Activated CD4-positive, alpha-beta T cell treated with anti-CD3 and anti-CD28 coated beads, Interleukin-10, Interleukin-2, amounts not matched to agents 100 ng/mL and 50 ng/mL, durations not matched to agents 16 hours and 8 hours (primary cell): ENCODE measurements at regions not wholly inside any gene's neighbourhood (a gene's known extent, or its start where the extent isn't known, plus 50 kb on each side); places are given as distances from the start of the nearest gene placed in this dataset.

Experiments used
- DNase-seq: peaks from one replicate; pipeline ENCODE4 v3.0.0-alpha.2; 2020

DNA sequence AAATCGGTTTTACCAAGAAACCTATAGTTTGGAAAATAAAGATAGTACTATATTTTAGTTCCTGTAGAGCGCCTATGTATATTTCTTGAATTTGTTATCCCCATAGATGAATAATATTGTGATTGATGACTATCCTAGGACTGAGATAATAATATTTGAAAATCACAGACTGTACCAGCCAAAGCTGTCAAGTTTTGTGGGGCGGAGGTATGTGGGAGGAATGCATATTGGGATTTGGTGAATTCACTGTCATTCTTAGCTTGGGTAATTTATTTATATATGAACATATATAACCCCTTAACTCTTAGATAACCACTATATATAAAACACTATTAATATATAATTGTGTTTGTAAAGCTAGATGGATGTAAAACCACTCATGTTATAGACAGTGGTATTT is 205.5 kb upstream of the ARSJ start:
- no peak for DNase-seq

DNA sequence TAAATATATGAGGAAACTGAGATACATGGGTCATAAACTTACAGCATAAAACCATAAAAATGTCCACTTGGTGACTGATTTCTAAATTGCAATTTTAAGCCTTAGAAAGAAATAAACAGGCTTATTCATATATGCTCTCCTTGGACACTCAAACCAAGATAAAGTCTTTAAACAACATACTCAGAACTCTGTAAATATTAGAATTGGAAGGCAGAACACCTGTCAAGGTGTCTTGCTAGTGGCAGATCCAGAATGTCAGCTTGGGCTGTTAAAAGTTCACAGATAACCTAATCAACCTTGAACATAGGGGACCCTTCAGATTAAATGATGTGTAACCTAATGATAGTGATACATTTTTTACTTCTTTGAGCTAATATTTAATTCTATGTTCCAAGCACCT is 208.1 kb upstream of the ARSJ start:
- DNase-seq, result no peak

- DNase-seq, result no peak
Observed at GRCh38 chr4:114191496-114191895, 212.0 kb upstream of the ARSJ start.

- no peak for DNase-seq
Observed at GRCh38 chr4:114192854-114193253, 213.4 kb upstream of the ARSJ start.

DNA sequence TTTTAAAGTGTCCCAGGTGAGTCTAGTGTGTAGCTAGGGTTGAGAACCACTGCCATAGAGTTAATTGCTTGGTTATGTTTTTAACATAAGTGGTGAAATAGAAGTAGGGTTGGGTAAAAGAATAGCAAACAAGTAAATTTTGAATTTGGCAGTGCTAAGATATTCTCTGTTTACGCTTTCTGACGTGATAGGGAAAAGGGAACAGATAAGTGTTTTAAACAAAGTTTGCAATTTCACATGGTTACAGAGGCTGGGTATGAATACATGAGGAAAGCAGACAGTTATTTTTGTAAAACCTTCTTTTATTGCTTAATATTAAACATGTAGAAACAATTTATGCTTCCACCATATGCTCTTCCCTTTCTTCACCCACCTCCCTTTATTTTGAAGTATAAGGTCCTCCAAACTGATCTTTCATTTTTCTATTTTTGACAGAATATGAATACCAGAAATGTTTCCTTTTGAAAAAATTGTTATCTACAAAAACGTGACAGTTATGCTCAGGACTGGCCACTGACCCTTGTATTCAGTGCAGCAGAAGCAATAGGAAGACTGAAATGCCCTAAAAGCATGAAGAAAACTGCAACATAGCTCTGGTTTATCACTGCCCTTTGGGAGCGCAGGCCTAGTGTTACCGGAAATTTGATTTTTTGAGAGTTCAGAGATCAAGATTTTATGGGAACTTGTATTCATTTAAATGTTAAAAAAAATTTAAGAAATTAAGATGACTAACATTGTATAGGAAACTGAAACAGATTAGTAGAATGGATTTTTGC is 214.4 kb upstream of the ARSJ start:
- DNase-seq, result no peak

- DNase-seq, result no peak
Observed at GRCh38 chr4:114196606-114197005, 217.2 kb upstream of the ARSJ start.

GRCh38 chr4:114200026-114200425 is 220.6 kb upstream of the ARSJ start:
- DNase-seq, result no peak

DNA sequence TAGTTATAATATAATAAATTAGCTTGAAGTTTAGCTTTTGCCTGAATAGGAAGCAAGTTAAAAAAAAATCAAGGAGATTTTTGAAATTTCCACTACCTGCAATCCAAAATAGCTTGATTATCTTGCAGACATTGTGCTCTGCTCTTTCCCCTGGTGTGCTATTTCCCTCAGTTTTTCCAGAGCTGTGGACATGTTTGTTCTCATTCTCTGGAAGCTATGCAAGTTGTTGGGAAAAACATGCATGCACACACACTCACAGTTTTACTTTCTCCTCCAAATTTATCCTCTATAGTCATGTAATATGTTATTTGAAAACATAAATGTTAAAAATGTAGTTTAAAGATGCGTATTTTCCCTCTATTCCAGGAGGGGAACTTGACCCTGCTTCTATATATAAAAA is 225.8 kb upstream of the ARSJ start:
- no peak for DNase-seq

- DNase-seq, result no peak
Observed at GRCh38 chr4:114208574-114209151, 229.2 kb upstream of the ARSJ start.

- no peak for DNase-seq
Observed at GRCh38 chr4:114209584-114209983, 230.1 kb upstream of the ARSJ start.

GRCh38 chr4:114211556-114211955 is 232.1 kb upstream of the ARSJ start:
- DNase-seq, result no peak

DNA sequence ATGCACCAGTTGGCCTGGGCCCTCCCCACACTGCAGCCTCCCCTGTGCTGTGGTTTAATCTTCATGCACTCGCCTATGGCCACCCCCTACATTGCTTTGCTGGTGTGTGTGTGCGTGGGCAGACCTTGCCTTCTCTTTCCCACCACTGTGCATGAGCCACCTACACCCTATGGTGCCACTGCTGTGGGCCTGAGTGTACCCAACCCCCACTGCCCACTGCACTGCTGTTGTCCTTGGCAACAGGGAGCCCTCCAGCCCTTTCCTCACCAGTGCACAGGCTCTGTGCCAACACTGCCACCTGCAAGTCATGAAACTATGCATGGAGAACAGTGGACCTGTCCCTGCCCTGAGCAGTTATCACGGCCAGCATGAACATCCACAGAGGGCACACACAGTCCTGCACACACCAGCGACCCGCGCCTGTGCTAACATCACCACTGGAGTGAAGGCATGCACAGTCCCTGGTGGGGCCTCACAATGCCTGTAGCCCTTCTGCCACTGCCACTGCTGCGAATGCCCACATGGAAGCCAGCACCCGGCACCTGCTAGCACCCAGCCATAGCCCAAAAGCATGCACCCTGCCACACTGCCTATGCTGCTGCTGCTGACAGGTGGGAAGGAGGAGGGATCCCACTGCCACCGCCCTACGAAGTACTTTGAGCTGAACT is 237.8 kb upstream of the ARSJ start:
- no peak for DNase-seq

GRCh38 chr4:114223580-114223979 is 244.1 kb upstream of the ARSJ start:
- no peak for DNase-seq

- no peak for DNase-seq
Observed at GRCh38 chr4:114225436-114225835, 246.0 kb upstream of the ARSJ start.

DNA sequence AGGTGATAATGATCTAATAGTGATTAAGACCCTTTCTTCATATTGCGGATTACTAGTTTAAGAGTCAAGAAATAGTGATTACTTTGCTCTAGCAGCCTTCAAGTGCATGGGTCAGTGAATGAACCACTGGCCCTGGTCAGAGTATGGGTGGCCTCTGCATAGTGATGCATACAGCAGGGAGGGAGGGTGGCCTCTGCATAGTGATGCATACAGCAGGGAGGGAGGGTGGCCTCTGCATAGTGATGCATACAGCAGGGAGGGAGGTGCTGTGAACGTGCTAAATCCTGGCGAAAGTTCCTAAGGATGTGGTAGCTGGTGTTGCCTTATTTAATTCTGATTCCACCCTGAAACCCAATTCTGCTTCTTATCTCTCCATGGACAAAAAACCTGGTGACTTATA is 246.7 kb upstream of the ARSJ start:
- DNase-seq, result no peak

GRCh38 chr4:114226968-114227760 is 247.7 kb upstream of the ARSJ start:
- no peak for DNase-seq

DNA sequence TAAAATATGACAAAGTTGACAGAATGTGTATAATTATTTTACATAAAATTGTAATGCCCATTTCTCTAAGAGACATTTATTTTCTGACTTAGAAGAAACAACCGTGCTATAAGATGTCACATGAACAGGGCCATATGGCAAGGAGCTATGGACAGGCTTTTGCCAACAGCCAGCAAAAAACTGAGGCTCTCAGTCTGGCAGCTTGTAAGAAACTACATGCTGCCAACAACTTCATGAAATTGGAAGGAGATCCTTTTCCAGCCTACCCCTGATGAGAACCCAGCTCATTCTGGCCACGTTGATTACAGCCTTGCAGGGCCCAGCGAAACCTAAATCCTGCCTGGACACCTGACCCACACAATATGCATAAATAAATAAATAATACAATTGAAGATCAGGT is 250.3 kb upstream of the ARSJ start:
- DNase-seq, result no peak

- DNase-seq, result no peak
Observed at GRCh38 chr4:114236171-114236769, 256.8 kb upstream of the ARSJ start.

- DNase-seq, result no peak
Observed at GRCh38 chr4:114237997-114238396, 258.6 kb upstream of the ARSJ start.

- no peak for DNase-seq
Observed at GRCh38 chr4:114249561-114249960, 270.1 kb upstream of the ARSJ start.

GRCh38 chr4:114249976-114250375 is 270.5 kb upstream of the ARSJ start:
- no peak for DNase-seq

- no peak for DNase-seq
Observed at GRCh38 chr4:114250439-114250891, 271.0 kb upstream of the ARSJ start.

- DNase-seq, result no peak
Observed at GRCh38 chr4:114251020-114251419, 271.6 kb upstream of the ARSJ start.
